Activated T-helper 1 cell treated with anti-CD3 and anti-CD28 coated beads, Interleukin-12 subunit alpha, Interleukin-12 subunit beta, Interleukin-2, Interleukin-4 antibody, amounts not matched to agents 30 ng/mL and 10 ng/mL and 1 ng/mL, durations not matched to agents 14 hours and 24 hours and 36 hours (primary cell): ENCODE measurements at regions not wholly inside any gene's neighbourhood (a gene's known extent, or its start where the extent isn't known, plus 50 kb on each side); places are given as distances from the start of the nearest gene placed in this dataset.

Source experiments
- DNase-seq: peaks from one replicate; pipeline ENCODE4 v3.0.0; 2021; ENCODE audit warnings: low spot score
- H3K27ac Mint-ChIP-seq: one replicate; pipeline ENCODE4 v1.8.0; 2021; ENCODE audit warnings: mild to moderate bottlenecking, mixed read lengths
- H3K27me3 Mint-ChIP-seq: one replicate; pipeline ENCODE4 v1.8.0; 2022; ENCODE audit warnings: mild to moderate bottlenecking, moderate library complexity, mixed read lengths; ENCODE audit not compliant: insufficient read depth
- H3K36me3 Mint-ChIP-seq: one replicate; pipeline ENCODE4 v1.8.0; 2021; ENCODE audit warnings: low read depth, mixed read lengths
- H3K4me1 Mint-ChIP-seq: one replicate; pipeline ENCODE4 v1.8.0; 2021; ENCODE audit warnings: low read depth, mixed read lengths
- H3K4me3 Mint-ChIP-seq: one replicate; pipeline ENCODE4 v1.8.0; 2021; ENCODE audit warnings: mild to moderate bottlenecking, moderate library complexity, mixed read lengths
- H3K9me3 Mint-ChIP-seq: one replicate; pipeline ENCODE4 v1.8.0; 2021; ENCODE audit warnings: mixed read lengths
- intact Hi-C: fragments of 100-400 bp; cut with micrococcal nuclease; formaldehyde crosslinking; loops from one replicate; pipeline ENCODE4 v1.15.1; 2024

DNA sequence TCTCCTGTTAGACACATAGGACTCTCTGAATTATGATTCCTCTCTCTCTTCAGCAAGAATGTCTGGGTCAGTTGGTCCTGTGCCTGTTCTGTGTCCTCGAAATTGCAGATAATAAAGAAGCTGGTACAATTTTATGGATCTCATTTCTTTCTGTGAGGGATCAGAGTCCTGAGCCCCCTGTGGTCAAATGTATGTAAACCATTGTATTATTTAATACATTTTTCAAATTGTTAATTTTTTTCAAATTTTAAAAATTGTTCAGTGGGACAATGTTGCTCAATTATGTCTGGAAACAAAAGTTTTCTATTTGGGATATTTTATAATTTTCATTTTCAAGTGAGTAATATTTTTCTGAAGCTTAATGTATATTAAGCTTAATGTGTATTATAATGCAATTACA is 513.5 kb downstream of the CCER1 start:
- no peak overlapping the region for H3K4me3 Mint-ChIP-seq

DNA sequence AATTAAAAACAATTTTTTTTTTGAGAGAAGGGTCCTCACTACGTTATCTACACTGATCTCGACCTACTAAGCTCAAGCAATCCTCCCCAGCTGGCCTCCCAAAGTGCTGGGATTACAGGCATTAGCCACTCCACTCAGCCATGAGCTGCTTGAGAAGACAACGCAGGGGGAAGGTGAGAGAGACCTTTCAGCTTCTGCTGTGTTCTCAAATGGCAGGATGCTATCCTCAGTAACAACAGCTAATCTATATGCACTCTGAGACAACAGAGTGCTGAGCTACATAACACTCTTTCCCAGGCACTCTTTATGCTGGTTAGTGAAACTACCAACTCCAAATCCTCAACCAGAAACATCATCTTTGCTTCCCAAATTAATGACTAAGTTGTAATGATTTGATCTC is 526.1 kb downstream of the CCER1 start:
- intact Hi-C loops: no loop called here
- no peak for DNase-seq
- no peaks in the 10 kb centered on the region for H3K4me1 Mint-ChIP-seq
- no peaks in the 10 kb centered on the region for H3K36me3 Mint-ChIP-seq
- peaks cover under 1% of the 10 kb centered on the region for H3K9me3 Mint-ChIP-seq
- no peak overlapping the region for H3K27ac Mint-ChIP-seq
- no peak overlapping the region for H3K4me3 Mint-ChIP-seq
- H3K27me3 Mint-ChIP-seq: no peaks in the 10 kb centered on the region

More for the DNA sequence above, 513.5 kb downstream of the CCER1 start:
- no peak overlapping the region for H3K27ac Mint-ChIP-seq
- H3K4me1 Mint-ChIP-seq: no peaks in the 10 kb centered on the region
- DNase-seq: no peak
- H3K36me3 Mint-ChIP-seq: no peaks in the 10 kb centered on the region
- intact Hi-C loops: no loop called here
- no peaks in the 10 kb centered on the region for H3K27me3 Mint-ChIP-seq
- H3K9me3 Mint-ChIP-seq: no peaks in the 10 kb centered on the region

DNA sequence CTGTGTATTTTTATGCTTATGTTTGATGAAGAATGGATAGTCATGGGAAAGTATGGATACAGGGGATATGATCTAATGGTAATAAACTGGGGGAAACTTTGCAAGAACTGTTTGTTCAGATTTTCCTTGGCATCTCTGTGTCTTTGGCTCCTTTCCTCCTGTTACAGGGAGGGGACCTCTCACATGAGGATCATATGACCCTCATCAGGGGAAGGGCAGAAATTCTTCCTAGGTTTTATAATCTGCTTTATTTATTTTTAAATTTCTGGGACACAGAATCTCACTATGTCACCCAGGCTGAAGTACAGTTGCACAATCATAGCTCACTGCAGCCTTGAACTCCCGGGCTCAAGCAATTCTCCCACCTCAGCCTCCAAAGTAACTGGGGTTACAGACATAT is 526.5 kb downstream of the CCER1 start:
- H3K36me3 Mint-ChIP-seq: no peaks in the 10 kb centered on the region
- no peak overlapping the region for H3K4me3 Mint-ChIP-seq
- no peaks in the 10 kb centered on the region for H3K4me1 Mint-ChIP-seq
- H3K27ac Mint-ChIP-seq: no peak overlapping the region
- H3K27me3 Mint-ChIP-seq: no peaks in the 10 kb centered on the region
- intact Hi-C loops: no loop called here
- H3K9me3 Mint-ChIP-seq: no peaks in the 10 kb centered on the region
- DNase-seq: no peak

DNA sequence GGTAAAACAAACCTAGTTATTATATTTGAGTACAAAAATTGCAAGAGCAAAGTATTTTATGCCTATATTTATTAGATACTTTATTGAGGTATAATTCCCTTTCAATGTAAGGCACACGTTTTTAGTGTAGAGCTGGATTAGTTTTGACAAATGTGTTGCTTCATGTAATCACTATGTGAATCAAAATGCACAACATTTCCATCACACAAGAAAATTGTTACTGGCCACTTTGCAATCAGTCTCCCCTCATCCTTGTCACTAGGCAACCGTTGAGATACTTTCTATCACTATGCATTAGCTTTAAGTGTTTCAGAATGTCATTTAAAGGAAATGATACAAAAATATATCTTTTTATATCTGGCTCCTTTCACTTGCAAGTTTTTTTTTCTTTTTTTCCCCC is 531.0 kb downstream of the CCER1 start:
- H3K4me3 Mint-ChIP-seq: no peak overlapping the region
- no peaks in the 10 kb centered on the region for H3K4me1 Mint-ChIP-seq

DNA sequence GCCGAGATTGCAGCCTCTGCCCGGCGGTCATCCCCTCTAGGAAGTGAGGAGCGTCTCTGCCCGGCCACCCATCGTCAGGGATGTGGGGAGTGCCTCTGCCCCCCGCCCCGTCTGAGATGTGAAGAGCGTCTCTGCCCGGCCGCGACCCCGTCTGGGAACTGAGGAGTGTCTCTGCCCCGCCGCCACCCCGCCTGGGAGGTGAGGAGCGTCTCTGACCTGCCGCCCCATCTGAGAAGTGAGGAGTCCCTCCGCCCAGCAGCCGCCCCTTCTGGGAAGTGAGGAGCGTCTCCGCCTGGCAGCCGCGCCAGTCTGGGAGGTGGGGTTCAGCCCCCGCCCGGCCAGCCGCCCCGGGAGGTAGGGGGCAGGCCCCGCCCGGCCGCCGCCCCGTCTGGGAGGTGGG is 544.0 kb downstream of the CCER1 start:
- intact Hi-C loops: no loop called here
- Mint-ChIP-seq H3K27ac (no peak overlapping the region), H3K4me3 (no peak overlapping the region)

More for the DNA sequence above, 531.0 kb downstream of the CCER1 start:
- Mint-ChIP-seq H3K27ac (no peak overlapping the region), H3K36me3 (no peaks in the 10 kb centered on the region), H3K9me3 (no peaks in the 10 kb centered on the region), H3K27me3 (no peaks in the 10 kb centered on the region)
- DNase-seq: no peak
- intact Hi-C loops: no loop called here

DNA sequence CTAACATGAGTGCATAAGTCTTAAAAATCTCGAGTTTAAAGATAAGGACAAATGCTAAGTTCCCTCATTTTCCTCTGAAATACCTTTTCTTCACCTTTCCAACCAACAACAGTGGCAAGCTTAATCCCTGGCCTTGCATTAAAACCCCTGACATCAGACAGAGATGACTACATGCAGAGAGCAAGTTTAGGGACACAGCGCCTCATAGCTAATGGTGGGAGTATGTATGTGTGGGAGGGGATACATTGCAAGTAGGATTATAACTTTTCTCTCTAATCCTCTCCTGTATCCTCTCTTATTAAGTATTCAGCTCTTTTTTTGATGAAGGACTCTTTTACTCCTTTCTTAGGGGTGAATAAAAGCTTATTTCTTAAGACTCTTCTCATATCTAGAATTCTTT is 547.1 kb downstream of the CCER1 start:
- no peaks in the 10 kb centered on the region for H3K4me1 Mint-ChIP-seq
- H3K27me3 Mint-ChIP-seq: no peaks in the 10 kb centered on the region
- H3K36me3 Mint-ChIP-seq: no peaks in the 10 kb centered on the region
- no peak overlapping the region for H3K27ac Mint-ChIP-seq
- H3K4me3 Mint-ChIP-seq: no peak overlapping the region
- intact Hi-C loops: no loop called here
- no peak for DNase-seq
- H3K9me3 Mint-ChIP-seq: no peaks in the 10 kb centered on the region

More for the DNA sequence above, 544.0 kb downstream of the CCER1 start:
- Mint-ChIP-seq H3K27me3 (no peaks in the 10 kb centered on the region), H3K9me3 (peaks cover 3% of the 10 kb centered on the region), H3K36me3 (no peaks in the 10 kb centered on the region), H3K4me1 (no peaks in the 10 kb centered on the region)
- DNase-seq: no peak

DNA sequence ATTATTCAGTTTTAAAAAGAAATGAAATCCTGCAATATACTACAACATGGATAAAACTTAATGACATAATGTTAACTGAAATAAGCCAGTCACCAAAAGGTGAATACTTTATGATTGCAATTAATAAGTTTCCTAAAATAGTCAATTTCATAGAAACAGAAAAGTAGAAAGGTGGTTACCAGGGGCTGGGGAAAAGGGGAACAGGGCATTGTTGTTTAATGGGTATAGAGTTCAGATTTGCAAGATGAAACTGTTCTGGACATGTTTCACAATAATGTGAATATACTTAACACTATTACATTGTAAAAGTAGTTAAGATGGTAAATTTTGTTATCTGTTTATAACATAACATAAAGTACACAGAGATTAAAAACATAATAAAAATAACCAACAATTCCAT is 550.9 kb downstream of the CCER1 start:
- no peak for DNase-seq
- H3K4me1 Mint-ChIP-seq: no peaks in the 10 kb centered on the region
- intact Hi-C loops: no loop called here
- H3K27ac Mint-ChIP-seq: no peak overlapping the region
- H3K27me3 Mint-ChIP-seq: no peaks in the 10 kb centered on the region
- no peak overlapping the region for H3K4me3 Mint-ChIP-seq
- H3K9me3 Mint-ChIP-seq: no peaks in the 10 kb centered on the region
- no peaks in the 10 kb centered on the region for H3K36me3 Mint-ChIP-seq

DNA sequence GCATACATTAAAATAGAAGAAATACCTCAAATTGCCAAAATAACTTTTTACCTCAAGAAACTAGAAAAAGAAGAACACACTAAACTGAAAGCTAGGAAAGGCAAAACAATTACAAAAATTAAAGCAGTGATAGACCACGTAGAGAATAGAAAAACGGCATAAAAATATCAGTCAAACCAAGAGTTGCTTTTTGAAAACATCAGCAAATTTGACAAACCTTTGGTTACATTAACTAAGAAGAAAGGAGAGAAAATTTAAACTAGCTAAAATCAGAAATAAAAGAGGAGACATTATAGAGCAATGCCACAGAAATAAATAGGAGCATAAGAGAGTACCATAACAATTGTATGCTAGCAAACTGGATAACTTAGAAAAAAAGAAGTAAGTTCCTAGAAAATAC is 553.8 kb downstream of the CCER1 start:
- Mint-ChIP-seq H3K27me3 (no peaks in the 10 kb centered on the region), H3K27ac (no peak overlapping the region), H3K4me1 (no peaks in the 10 kb centered on the region), H3K36me3 (no peaks in the 10 kb centered on the region), H3K9me3 (peaks cover 8% of the 10 kb centered on the region), H3K4me3 (no peak overlapping the region)
- no peak for DNase-seq
- intact Hi-C loops: no loop called here

DNA sequence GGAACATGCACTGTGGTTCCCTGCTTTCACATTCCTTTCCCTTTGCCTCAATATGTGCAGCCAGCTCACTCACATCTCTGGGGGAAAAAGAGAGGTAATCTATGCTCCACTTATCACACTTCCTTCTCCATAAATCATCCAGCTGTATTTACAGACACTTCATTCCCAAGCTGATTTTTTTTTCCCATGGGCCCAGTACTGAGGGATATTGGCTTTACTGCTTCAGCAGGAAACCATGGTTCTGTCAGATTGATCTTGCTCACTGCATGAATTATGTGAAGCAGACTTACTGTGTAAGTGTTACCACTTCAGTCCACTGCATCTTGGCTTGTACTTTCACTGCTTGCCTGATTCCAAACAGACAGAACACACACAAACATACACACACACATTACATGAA is 555.6 kb downstream of the CCER1 start:
- no peak for DNase-seq
- Mint-ChIP-seq H3K27me3 (no peaks in the 10 kb centered on the region), H3K4me1 (no peaks in the 10 kb centered on the region), H3K36me3 (no peaks in the 10 kb centered on the region), H3K27ac (no peak overlapping the region), H3K4me3 (no peak overlapping the region), H3K9me3 (peaks cover 12% of the 10 kb centered on the region)
- intact Hi-C loops: no loop called here

DNA sequence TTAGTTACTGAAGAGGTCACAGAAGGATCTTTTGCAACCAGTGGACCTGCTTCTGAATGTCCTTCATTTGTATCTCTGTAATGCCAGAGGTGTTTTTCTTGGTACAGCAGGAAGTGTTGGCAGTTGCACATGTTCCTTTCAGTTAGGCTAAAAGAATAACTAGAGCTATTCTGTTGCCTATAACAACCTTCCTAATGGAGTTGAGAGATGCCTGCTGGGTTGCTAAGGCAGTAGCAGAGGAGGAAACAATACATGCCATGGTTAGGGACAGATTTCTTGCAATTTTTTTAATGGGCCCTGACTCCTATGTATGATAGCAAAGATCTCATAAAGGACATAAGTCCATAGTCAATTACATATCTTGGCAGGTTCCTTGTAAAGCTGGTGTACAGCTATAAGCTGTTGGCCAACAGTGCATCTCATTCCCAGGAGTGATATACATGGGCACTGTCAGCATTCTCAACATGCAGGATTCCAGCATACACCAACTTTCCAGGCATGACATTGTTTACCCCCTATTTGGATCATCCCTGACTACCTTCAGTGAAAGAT is 556.6 kb downstream of the CCER1 start:
- no peaks in the 10 kb centered on the region for H3K4me1 Mint-ChIP-seq

DNA sequence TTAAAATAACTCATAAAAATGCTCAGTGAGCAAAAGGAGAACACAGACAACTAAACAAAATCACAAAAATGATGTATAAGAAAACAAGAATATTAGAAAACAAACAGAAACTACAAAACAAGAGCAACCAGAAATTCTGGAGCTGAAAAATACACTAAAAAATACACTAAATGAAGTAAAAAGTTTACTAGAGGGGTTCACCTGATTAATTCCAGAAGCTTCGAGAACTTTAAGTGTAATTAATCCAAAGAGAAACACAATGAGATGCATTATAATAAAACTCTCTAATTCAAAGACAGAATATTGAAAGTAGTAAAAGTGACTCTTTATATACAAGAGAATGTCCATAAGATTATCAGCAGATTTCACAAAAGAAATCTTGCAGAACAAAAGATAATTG is 558.4 kb downstream of the CCER1 start:
- H3K36me3 Mint-ChIP-seq: no peaks in the 10 kb centered on the region

More for the DNA sequence above, 556.6 kb downstream of the CCER1 start:
- no peak overlapping the region for H3K4me3 Mint-ChIP-seq
- H3K36me3 Mint-ChIP-seq: no peaks in the 10 kb centered on the region
- DNase-seq: no peak
- intact Hi-C loops: no loop called here
- H3K27ac Mint-ChIP-seq: no peak overlapping the region
- H3K27me3 Mint-ChIP-seq: no peaks in the 10 kb centered on the region
- H3K9me3 Mint-ChIP-seq: peaks cover 12% of the 10 kb centered on the region

DNA sequence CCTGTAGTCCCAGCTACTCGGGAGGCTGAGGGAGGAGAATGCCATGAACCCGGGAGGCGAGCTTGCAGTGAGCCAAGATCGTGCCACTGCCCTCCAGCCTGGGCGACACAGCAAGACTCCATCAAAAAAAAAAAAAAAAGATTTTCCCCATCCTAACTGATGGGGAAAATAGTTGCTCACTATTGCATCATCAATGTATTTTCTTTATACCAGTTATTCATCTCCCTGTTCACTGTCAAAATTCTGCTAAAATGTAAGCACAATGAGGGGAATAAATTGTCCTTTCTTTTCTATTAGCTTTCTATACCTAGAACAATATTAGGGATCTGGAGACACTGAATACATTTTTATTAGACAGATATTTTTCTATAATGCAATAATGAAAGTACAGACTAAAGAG is 561.3 kb downstream of the CCER1 start:
- peaks cover 12% of the 10 kb centered on the region for H3K9me3 Mint-ChIP-seq
- H3K36me3 Mint-ChIP-seq: no peaks in the 10 kb centered on the region
- no peak for DNase-seq
- intact Hi-C loops: no loop called here
- no peak overlapping the region for H3K4me3 Mint-ChIP-seq
- H3K4me1 Mint-ChIP-seq: no peaks in the 10 kb centered on the region
- H3K27me3 Mint-ChIP-seq: no peaks in the 10 kb centered on the region
- H3K27ac Mint-ChIP-seq: no peak overlapping the region

More for the DNA sequence above, 558.4 kb downstream of the CCER1 start:
- Mint-ChIP-seq H3K4me1 (no peaks in the 10 kb centered on the region), H3K4me3 (no peak overlapping the region), H3K9me3 (peaks cover 12% of the 10 kb centered on the region), H3K27me3 (no peaks in the 10 kb centered on the region), H3K27ac (no peak overlapping the region)
- intact Hi-C loops: no loop called here
- DNase-seq: no peak

DNA sequence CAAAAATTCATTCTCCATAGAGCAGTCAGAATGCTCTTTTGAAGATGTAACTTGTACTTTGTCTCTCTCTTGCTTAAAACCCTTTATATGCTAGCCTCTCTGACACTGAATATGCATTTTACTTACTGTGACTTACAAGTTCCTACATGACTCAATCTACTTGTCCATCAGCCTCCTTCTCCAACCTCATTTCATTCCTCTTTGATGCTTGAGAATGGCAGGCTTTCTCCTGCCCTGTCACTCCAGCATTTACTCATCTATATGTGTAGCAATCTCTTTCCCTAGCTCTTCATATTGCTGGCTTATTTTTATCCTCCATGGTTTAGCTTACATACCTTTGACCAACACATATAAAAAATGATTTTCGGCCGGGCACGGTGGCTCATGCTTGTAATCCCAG is 561.9 kb downstream of the CCER1 start:
- Mint-ChIP-seq H3K9me3 (peaks cover 12% of the 10 kb centered on the region), H3K4me3 (no peak overlapping the region), H3K36me3 (no peaks in the 10 kb centered on the region), H3K4me1 (no peaks in the 10 kb centered on the region), H3K27ac (no peak overlapping the region), H3K27me3 (no peaks in the 10 kb centered on the region)
- DNase-seq: no peak
- intact Hi-C loops: no loop called here

DNA sequence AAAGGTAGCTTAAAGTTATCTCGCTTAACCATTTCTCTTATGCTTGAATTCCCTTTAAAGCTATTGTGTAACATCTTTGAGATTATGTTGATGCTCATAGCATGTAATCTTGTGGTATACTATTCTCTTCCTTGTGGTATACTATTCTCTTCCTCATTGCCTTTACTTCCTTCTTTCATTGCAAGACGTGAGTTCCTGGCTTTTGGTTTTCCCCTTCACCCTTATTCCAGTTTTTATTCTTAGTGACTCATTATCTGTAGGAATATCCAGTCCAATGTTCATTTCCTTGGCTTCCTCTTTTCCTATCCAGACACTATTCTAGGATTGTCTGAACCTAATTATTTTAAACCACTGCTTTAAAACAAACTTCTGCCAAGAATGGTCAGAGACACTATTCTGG is 564.0 kb downstream of the CCER1 start:
- no peak for DNase-seq
- no peak overlapping the region for H3K4me3 Mint-ChIP-seq
- no peak overlapping the region for H3K27ac Mint-ChIP-seq
- intact Hi-C loops: no loop called here
- no peaks in the 10 kb centered on the region for H3K36me3 Mint-ChIP-seq
- no peaks in the 10 kb centered on the region for H3K4me1 Mint-ChIP-seq
- peaks cover 2% of the 10 kb centered on the region for H3K9me3 Mint-ChIP-seq
- H3K27me3 Mint-ChIP-seq: no peaks in the 10 kb centered on the region
